Keratinocyte (primary cell): ENCODE measurements at regions not wholly inside any gene's neighbourhood (a gene's known extent, or its start where the extent isn't known, plus 50 kb on each side); places are given as distances from the start of the nearest gene placed in this dataset.

Experiments
- CTCF ChIP-seq, 3 experiments: IDR thresholded peaks in 1 of 3; conservative IDR thresholded peaks in 1 of 3; optimal IDR thresholded peaks in 1 of 3; 2 replicates in 2 of 3; 3 replicates in 1 of 3; pipeline versions ENCODE3 to v1.5.1; 2011; ENCODE audit warnings: low read length in 3 of 3, mild to moderate bottlenecking in 3 of 3, moderate library complexity in 2 of 3, control low read depth in 1 of 3, inconsistent platforms in 1 of 3; ENCODE audit not compliant: insufficient read depth in 2 of 3; ENCODE audit errors: extremely low read depth in 1 of 3
- EZH2 ChIP-seq: IDR thresholded peaks from one replicate; pipeline ENCODE4 v1.6.1; 2012; ENCODE audit warnings: inconsistent platforms, mild to moderate bottlenecking, low read length, moderate library complexity

- TF ChIP-seq CTCF (optimal IDR thresholded peaks at IDR 0.05 in 1 of 3, IDR thresholded peaks at IDR 0.05 in 1 of 3, conservative IDR thresholded peaks at IDR 0.05 in 1 of 3; ENCODE audit: extremely low read depth in 1 of 3, insufficient read depth in 2 of 3, low read length in 3 of 3) (no peak), EZH2 (no peak)
Measured at GRCh38 chrX:74063426-74064155, 211.1 kb upstream of the XIST start.
